ENCODE measurements at regions not wholly inside any gene's neighbourhood (a gene's known extent, or its start where the extent isn't known, plus 50 kb on each side); places are given as distances from the start of the nearest gene placed in this dataset.

GRCh38 chr3:162704799-162705385, 1208.3 kb downstream of the OTOL1 start:
- TF ChIP-seq, protein P1, sequence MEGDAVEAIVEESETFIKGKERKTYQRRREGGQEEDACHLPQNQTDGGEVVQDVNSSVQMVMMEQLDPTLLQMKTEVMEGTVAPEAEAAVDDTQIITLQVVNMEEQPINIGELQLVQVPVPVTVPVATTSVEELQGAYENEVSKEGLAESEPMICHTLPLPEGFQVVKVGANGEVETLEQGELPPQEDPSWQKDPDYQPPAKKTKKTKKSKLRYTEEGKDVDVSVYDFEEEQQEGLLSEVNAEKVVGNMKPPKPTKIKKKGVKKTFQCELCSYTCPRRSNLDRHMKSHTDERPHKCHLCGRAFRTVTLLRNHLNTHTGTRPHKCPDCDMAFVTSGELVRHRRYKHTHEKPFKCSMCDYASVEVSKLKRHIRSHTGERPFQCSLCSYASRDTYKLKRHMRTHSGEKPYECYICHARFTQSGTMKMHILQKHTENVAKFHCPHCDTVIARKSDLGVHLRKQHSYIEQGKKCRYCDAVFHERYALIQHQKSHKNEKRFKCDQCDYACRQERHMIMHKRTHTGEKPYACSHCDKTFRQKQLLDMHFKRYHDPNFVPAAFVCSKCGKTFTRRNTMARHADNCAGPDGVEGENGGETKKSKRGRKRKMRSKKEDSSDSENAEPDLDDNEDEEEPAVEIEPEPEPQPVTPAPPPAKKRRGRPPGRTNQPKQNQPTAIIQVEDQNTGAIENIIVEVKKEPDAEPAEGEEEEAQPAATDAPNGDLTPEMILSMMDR (IDR thresholded peaks at IDR 0.05): no peak
- TF ChIP-seq POLR2A (IDR thresholded peaks at IDR 0.05) (no peak), POLR2AphosphoS5 (IDR thresholded peaks at IDR 0.05) (no peak)
